NCI-H2029 (cell line): ENCODE measurements at regions not wholly inside any gene's neighbourhood (a gene's known extent, or its start where the extent isn't known, plus 50 kb on each side); places are given as distances from the start of the nearest gene placed in this dataset.
"Not testable (repeated sequence)": the region's sequence is repeated elsewhere in the genome, so short reads cannot be mapped to it uniquely, and the experiment has no call there.

Experiments used
- DNase-seq: peaks from one replicate; lab custom pipeline; 2025; lab: John Stamatoyannopoulos, UW

DNA sequence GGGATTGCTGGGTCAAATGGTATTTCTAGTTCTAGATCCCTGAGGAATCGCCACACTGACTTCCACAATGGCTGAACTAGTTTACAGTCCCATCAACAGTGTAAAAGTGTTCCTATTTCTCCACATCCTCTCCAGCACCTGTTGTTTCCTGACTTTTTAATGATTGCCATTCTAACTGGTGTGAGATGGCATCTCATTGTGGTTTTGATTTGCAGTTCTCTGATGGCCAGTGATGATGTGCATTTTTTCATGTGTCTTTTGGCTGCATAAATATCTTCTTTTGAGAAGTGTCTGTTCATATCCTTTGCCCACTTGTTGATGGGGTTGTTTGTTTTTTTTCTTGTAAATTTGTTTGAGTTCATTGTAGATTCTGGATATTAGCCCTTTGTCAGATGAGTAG, 220.3 kb downstream of the NPR3 start:
- not testable (repeated sequence) for DNase-seq

- DNase-seq: no peak
These were observed 221.3 kb downstream of the NPR3 start for GRCh38 chr5:32932241-32932935.

GRCh38 chr5:32933692-32934091, 222.6 kb downstream of the NPR3 start:
- no peak for DNase-seq

DNA sequence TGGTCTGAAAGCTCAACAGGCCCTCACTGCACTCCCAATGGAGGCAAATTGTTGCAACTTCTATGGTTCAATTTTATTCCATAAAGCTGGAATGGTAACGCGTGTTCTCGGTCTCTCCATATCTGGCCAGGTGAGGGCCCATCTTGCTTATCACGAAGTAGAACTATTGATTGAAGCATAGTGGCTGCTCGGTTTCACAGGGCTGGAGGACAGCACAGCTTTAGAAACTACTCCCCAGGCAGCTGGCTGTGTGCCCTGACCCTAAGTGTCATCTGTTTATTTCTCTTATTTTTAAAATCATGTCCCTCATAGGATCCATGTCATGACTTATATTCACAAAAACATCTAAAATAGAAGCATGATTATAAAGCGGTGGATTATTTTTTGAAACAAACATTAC, 223.4 kb downstream of the NPR3 start:
- DNase-seq: no peak

- DNase-seq: no peak
These were observed 224.2 kb downstream of the NPR3 start for GRCh38 chr5:32935283-32935682.

DNA sequence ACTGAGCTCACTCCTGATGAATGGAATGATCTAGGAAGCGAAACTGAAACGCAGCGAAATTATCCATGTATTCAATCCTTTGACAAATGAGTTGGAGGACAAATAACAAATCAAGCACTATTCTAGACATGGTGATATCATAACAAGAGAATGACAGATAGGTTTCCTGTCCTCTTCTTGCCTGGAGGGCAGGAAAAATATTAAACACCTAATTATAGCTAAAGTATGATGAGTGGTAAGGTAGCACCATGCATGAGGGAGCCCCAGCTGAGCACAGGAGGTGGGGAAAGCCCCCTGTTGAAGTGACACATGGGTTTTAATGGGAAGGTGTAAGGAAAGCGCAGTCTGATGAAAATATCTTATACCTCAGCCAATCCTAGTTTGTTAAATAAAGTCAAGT, 225.2 kb downstream of the NPR3 start:
- no peak for DNase-seq

DNA sequence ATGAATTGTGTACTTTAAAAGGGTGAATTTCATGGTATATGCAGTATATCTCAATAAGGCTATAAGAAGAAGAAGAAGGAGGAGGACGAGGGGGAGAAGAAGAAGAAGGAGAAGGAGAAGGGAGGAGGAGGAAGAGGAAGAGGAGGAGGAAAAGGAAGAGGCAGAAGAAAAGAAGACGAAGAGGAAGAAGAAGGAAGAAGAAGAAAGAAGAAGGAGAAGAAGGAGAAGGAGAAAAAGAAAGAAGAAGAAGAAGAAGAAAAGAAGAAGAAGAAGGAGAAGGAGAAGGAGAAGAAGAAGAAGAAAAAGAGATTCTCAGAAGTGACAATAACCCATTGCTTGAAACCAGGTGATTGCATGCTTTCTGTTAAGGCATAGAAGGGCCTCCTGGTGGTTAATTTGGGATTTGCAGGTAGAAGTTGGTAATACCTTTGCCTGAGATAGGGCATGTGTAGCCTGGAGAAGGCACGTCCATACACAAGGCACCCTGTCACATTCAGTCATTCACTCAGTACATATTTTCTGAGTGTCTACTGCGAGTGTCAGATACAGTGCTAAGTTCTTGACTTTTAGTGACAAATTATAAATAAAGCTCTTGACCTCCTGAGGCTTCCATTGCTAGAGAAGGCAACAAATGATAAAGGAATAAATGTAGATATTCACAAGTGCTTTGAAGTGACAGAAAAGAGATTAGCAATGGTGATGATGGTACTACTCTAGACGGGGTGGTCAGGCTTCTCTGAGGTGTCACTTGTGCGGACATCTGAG, 231.3 kb downstream of the NPR3 start:
- DNase-seq: no peak

- no peak for DNase-seq
These were observed 238.3 kb downstream of the NPR3 start for GRCh38 chr5:32949286-32949970.

DNA sequence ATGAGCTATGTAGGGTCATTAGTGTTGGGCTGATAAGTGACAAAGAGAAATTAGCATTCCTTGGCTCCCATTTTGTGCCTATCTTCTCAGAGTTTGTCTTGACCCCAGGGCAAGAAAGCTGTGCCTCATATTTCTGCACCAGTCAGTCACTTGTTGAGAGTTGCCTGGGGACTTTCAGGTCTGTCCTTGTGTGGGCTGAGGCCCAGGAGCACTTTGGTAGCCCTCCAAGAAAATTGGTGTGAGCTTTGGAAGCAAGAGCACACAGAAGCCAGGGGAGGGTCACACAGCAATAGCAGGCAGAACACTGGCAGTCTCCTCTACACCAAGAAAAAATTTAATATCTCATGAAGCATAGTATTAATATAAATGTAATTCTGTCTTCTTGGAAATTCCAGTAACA, 239.9 kb downstream of the NPR3 start:
- no peak for DNase-seq

GRCh38 chr5:32951878-32952277, 240.8 kb downstream of the NPR3 start:
- no peak for DNase-seq

DNA sequence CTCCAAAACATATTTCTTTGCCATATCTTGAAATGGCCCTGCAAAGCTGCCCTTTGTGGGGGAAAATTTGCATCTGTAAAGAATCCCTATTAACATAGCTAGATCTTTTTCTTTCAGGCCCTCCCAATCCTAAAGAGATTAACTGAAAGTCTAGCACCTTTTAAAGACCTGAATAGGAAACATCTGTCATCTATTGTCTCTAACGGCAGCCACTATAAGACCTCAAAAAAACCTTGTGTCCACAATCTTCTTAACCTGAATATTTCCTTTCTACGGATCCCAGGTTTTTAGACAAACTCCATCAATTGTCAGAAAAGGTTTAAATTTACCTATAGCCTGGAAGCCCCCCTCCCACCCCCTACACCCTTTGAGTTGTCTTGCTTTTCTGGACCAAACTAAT, 241.3 kb downstream of the NPR3 start:
- DNase-seq: not testable (repeated sequence)

- no peak for DNase-seq
These were observed 242.6 kb downstream of the NPR3 start for GRCh38 chr5:32953694-32954093.

DNA sequence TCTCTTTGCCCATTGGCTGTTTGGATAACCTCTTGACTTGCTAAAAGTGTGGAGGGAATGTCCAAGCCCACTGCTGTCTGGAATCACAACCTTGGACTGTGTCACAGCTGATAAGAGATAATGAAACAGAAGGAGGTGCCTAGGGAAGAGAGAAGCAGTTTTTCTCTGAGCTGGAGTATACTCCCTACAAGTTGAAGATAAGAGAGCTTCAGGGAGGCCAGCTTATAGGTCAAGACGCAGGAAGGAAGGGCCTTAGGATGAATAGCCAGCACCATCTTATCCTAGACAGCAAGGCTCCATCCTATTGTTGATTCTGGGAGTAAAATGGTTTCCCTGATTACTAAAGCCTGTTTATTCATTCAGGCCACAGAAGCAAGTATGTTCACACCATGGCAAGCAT, 244.7 kb downstream of the NPR3 start:
- DNase-seq: no peak

DNA sequence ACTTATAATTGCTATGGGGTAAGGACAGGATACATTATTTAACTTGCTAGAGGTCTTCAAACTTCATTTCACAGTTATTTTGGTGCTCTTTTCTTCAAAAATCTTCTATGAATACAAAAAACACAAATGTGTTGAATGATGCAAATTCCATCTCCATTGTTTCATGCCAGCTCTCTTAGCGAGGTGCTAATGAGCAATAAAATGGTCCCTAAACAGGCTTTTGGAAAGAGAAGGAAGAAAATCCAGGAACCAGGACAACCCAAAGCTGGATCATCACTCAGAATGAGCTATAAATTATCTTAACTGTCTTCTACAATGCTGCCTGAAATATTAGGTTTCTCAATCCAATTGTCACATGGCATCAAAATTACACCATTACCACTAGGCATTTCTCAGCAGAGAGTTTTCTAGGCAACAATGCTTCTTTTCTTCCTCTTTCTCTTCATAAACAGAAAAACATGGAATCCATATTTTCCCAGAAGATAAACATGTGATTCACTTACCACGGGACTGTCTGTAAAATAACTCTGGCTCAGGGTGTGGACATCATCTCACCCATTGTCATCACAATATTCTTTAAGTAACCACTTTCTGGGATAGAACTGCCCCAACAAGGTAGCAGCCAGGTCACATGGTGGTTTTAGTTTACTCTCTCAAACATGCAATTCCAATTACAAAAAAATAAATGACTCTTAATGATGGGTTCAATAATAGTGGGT, 249.4 kb downstream of the NPR3 start:
- no peak for DNase-seq

GRCh38 chr5:32961059-32961415, 249.9 kb downstream of the NPR3 start:
- no peak for DNase-seq

DNA sequence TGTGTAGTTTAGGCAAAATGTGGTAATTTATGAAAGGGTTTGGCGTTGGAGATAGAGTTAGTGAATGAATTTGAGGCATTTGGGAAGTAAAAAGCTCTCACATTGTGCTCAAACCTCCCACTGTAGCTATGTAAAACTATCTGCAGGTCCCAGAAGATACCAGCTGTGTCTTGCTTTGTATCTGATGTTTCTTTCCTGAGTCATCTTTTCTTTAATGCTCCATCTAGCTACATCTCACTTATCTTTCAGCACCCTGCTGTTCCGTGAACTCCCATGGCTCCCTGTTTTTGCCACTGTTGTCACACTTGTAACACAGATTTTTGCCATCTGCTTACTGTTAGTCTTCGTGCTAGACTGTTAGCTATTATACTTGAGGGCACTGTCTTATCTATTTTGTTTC, 253.1 kb downstream of the NPR3 start:
- no peak for DNase-seq

DNA sequence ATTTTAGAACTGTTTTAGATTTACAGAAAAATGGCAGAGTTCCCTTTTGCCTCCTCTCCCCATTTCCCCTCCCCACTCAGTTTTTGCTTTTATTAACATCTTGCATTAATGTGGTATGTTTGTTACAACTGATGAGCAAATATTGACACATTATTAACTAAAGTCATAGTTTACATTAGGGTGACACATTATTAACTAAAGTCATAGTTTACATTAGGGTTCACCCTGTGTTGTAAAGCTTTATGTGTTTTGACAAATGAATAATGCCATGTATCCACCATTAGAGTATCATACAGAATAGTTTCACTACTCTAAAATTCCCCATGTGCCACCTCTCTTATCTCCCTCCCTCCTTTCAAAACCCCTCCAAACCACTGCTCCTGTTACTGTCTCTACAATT, 262.5 kb downstream of the NPR3 start:
- DNase-seq: no peak

- no peak for DNase-seq
These were observed 264.7 kb downstream of the NPR3 start for GRCh38 chr5:32975656-32976375.

- DNase-seq: no peak
These were observed 269.9 kb downstream of the NPR3 start for GRCh38 chr5:32981061-32981460.

GRCh38 chr5:32984851-32985610, 273.9 kb downstream of the NPR3 start:
- no peak for DNase-seq

DNA sequence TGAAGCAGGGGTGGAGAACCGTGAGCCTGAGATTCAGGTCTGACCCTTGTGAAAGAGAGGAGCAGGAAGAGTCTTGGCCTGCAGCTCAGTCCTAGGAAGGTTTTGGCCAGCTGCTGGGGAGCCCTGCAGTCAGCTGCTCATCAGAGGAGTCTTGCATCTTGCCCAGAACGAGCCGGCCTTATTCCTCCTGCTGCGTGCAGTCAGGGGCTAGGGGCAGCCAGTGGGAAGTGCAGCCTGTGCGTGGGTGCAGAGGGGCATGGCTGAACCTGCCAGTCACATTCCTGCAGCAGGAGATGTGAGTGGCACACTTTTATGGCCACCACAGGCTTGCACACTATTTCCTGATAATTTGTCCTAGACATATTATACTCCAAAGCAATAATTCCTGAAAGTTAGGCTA, 278.7 kb downstream of the NPR3 start:
- DNase-seq: no peak
